DND-41 (cell line): ENCODE measurements at regions not wholly inside any gene's neighbourhood (a gene's known extent, or its start where the extent isn't known, plus 50 kb on each side); places are given as distances from the start of the nearest gene placed in this dataset.

ENCODE experiments used
- CTCF ChIP-seq: IDR thresholded peaks from 2 replicates; pipeline ENCODE4 v1.5.1; 2012; ENCODE audit warnings: borderline replicate concordance, low read length, moderate library complexity, mild to moderate bottlenecking; ENCODE audit not compliant: poor library complexity, severe bottlenecking; ENCODE audit errors: extremely low read depth
- EZH2 ChIP-seq: IDR thresholded peaks from 3 replicates; pipeline ENCODE4 v1.6.1; 2012; ENCODE audit warnings: borderline replicate concordance, low read depth, mild to moderate bottlenecking, moderate library complexity, low read length, inconsistent platforms; ENCODE audit not compliant: severe bottlenecking

GRCh38 chr14:22124073-22124613 lies 450.5 kb upstream of the OR4E1 start:
- TF ChIP-seq CTCF (no peak), EZH2 (no peak)
